GM12878 (cell line): ENCODE measurements at regions not wholly inside any gene's neighbourhood (a gene's known extent, or its start where the extent isn't known, plus 50 kb on each side); places are given as distances from the start of the nearest gene placed in this dataset.

Experiments used
- ATAC-seq: fragments of 200-7000 bp; cut with Tn5 transposase; 3 replicates; pipeline ENCODE4 v1.9.1; 2020; ENCODE audit warnings: mild to moderate bottlenecking, moderate library complexity
- BruUV-seq: library from RNA; stranded (reverse); fragments of 400-500 nt; replicated peaks from 2 replicates; lab custom pipeline; 2021; lab: Mats Ljungman, UMichigan
- CTCF ChIA-PET: fragments of 300-600 bp; sonication (Branson Sonifier 250); formaldehyde crosslinking; extraction: SDS; loops from one replicate; lab custom pipeline; 2021; ENCODE audit warnings: inconsistent platforms; lab: Yijun Ruan, JAX
- POLR2A ChIA-PET: fragments of 350-600 bp; formaldehyde crosslinking; extraction: SDS; loops from one replicate; lab custom pipeline; 2021; ENCODE audit warnings: inconsistent platforms; lab: Charles Lee
- RAD21 ChIA-PET: fragments of 300-600 bp; sonication (Branson Sonifier 250); formaldehyde crosslinking; loops from one replicate; lab custom pipeline; 2023; ENCODE audit warnings: antibody characterized with exemption; ENCODE audit not compliant: unreplicated experiment; lab: Charles Lee
- SMC1A ChIA-PET: fragments of 300-600 bp; sonication (Branson Sonifier 250); formaldehyde crosslinking; loops from one replicate; lab custom pipeline; 2023; ENCODE audit not compliant: unreplicated experiment, uncharacterized antibody; lab: Charles Lee
- DNase-seq: peaks from one replicate; pipeline ENCODE4 v3.0.0-alpha.2; 2011; ENCODE audit warnings: low read depth, low spot score
- FAIRE-seq: peaks from 3 replicates; lab custom pipeline; 2011; peaks lifted over from hg19 to GRCh38; lab: Jason Lieb, UNC
- H2AFZ ChIP-seq: 2 replicates; pipeline ENCODE4 v1.6.0; 2011; ENCODE audit warnings: low read depth, low read length, control low read depth; ENCODE audit not compliant: control insufficient read depth
- H3K27ac ChIP-seq: 2 replicates; pipeline ENCODE4 v1.5.1; 2011; ENCODE audit warnings: control low read depth; ENCODE audit not compliant: control insufficient read depth, insufficient read depth
- H3K27me3 ChIP-seq, 2 experiments: replicated peaks in 1 of 2; 2 replicates each; pipeline versions ENCODE4 v1.6.0 to v1.6.1; 2011; ENCODE audit warnings: low read length in 1 of 2; ENCODE audit not compliant: control insufficient read depth in 2 of 2, insufficient read depth in 2 of 2
- H3K36me3 ChIP-seq, 2 experiments: 2 replicates each; pipeline ENCODE4 v1.5.1; 2011; ENCODE audit warnings: low read length in 1 of 2; ENCODE audit not compliant: control insufficient read depth in 2 of 2, insufficient read depth in 2 of 2
- H3K4me1 ChIP-seq: 2 replicates; pipeline ENCODE4 v1.6.1; 2011; ENCODE audit warnings: mild to moderate bottlenecking, low read length, moderate library complexity, mixed read lengths; ENCODE audit not compliant: control insufficient read depth, insufficient read depth
- H3K4me2 ChIP-seq: 2 replicates; pipeline ENCODE4 v1.6.0; 2011; ENCODE audit warnings: control low read depth; ENCODE audit not compliant: control insufficient read depth, insufficient read depth
- H3K4me3 ChIP-seq: fragments of 200-600 bp; sonication (generic); 2 replicates; pipeline ENCODE4 v1.5.1; 2016
- H3K79me2 ChIP-seq: 2 replicates; pipeline ENCODE4 v1.6.0; 2011; ENCODE audit warnings: low read length; ENCODE audit not compliant: control insufficient read depth, insufficient read depth
- H3K9ac ChIP-seq: 2 replicates; pipeline ENCODE4 v1.8.0; 2011; ENCODE audit warnings: low read length, control low read depth, mixed read lengths; ENCODE audit not compliant: control insufficient read depth, insufficient read depth
- H3K9me3 ChIP-seq: replicated peaks from 3 replicates; pipeline ENCODE4 v1.5.1; 2011; ENCODE audit warnings: mild to moderate bottlenecking, low read length; ENCODE audit not compliant: control insufficient read depth, insufficient read depth
- H4K20me1 ChIP-seq: 2 replicates; pipeline ENCODE4 v1.6.0; 2011; ENCODE audit not compliant: control insufficient read depth, insufficient read depth
- DPF2 ChIP-seq: fragments of 450-650 bp; IDR thresholded peaks from 2 replicates; pipeline ENCODE4 v1.6.1; 2017; ENCODE audit warnings: mild to moderate bottlenecking
- ESRRA ChIP-seq: IDR thresholded peaks from 2 replicates; pipeline ENCODE4 v1.6.1; 2012; ENCODE audit warnings: mild to moderate bottlenecking, low read length, improper control_type of control experiment
- FOXK2 ChIP-seq: fragments of 450-650 bp; IDR thresholded peaks from 2 replicates; pipeline ENCODE4 v1.6.1; 2017; ENCODE audit warnings: mild to moderate bottlenecking, moderate library complexity
- LARP7 ChIP-seq: fragments of 450-650 bp; IDR thresholded peaks from 2 replicates; pipeline ENCODE4 v1.6.1; 2017; ENCODE audit warnings: mild to moderate bottlenecking
- MXI1 ChIP-seq: fragments of 150-350 bp; IDR thresholded peaks from 2 replicates; pipeline ENCODE4 v1.6.1; 2011; ENCODE audit warnings: low read depth, mild to moderate bottlenecking, inconsistent platforms, low read length, improper control_type of control experiment
- MYB ChIP-seq: fragments of 150-350 bp; IDR thresholded peaks from 2 replicates; pipeline ENCODE4 v1.6.1; 2014; ENCODE audit warnings: mild to moderate bottlenecking, low read depth, low read length, borderline replicate concordance
- NR2C1 ChIP-seq: fragments of 450-650 bp; IDR thresholded peaks from 2 replicates; pipeline ENCODE4 v1.6.1; 2017; ENCODE audit warnings: antibody characterized with exemption, mild to moderate bottlenecking, moderate library complexity
- PAX5 ChIP-seq: IDR thresholded peaks from 2 replicates; pipeline ENCODE4 v1.6.1; 2011; ENCODE audit warnings: low read depth, low read length, borderline replicate concordance
- POLR2AphosphoS5 ChIP-seq: IDR thresholded peaks from 2 replicates; pipeline ENCODE4 v1.6.1; 2011; ENCODE audit warnings: mild to moderate bottlenecking, low read length, inconsistent platforms
- SIX5 ChIP-seq: IDR thresholded peaks from 2 replicates; pipeline ENCODE4 v1.6.1; 2011; ENCODE audit warnings: mild to moderate bottlenecking, low read depth, low read length, moderate library complexity; ENCODE audit not compliant: severe bottlenecking
- TCF12 ChIP-seq: IDR thresholded peaks from 2 replicates; pipeline ENCODE4 v1.6.1; 2011; ENCODE audit warnings: low read depth, mild to moderate bottlenecking, low read length
- TCF3 ChIP-seq: IDR thresholded peaks from 2 replicates; pipeline ENCODE4 v1.6.1; 2012; ENCODE audit warnings: low read depth, mild to moderate bottlenecking, low read length, borderline replicate concordance; ENCODE audit not compliant: insufficient read depth
- ZNF217 ChIP-seq: fragments of 450-650 bp; IDR thresholded peaks from 2 replicates; pipeline ENCODE4 v1.6.1; 2017; ENCODE audit warnings: antibody characterized with exemption, mild to moderate bottlenecking
- WGBS: methylation state at CpG from one replicate; pipeline ENCODE4 v1.1.6; 2016; ENCODE audit warnings: low lambda C conversion rate; ENCODE audit not compliant: insufficient replicate concordance, insufficient coverage; ENCODE audit errors: missing lambda C conversion rate; 5-methylcytosine and 5-hydroxymethylcytosine counted together
- in situ Hi-C: fragments of 300-500 bp; cut with MboI; formaldehyde crosslinking; loops from 9 replicates; pipeline ENCODE4 v1.14.3; 2018; ENCODE audit warnings: mixed read lengths
- intact Hi-C: fragments of 100-400 bp; cut with micrococcal nuclease; formaldehyde crosslinking; loops from one replicate; pipeline ENCODE4 v1.14.2; 2022; ENCODE audit not compliant: unreplicated experiment
- TF ChIP-seq, protein P1 (sequence below): fragments of 450-650 bp; IDR thresholded peaks from 2 replicates; pipeline ENCODE4 v1.6.1; 2016; ENCODE audit warnings: mild to moderate bottlenecking, moderate library complexity, borderline replicate concordance

- no peak overlapping the region for H3K27ac ChIP-seq
- no TSS peak for BruUV-seq
- 55% methylated on average over 3 of the region's 3 CpGs for WGBS
- H4K20me1 ChIP-seq: no peaks in the 10 kb centered on the region
- no peaks in the 10 kb centered on the region for H3K79me2 ChIP-seq
- ChIA-PET POLR2A (no interaction called here), RAD21 (no interaction called here), SMC1A (no interaction called here), CTCF (no interaction called here)
- in situ Hi-C loops: no loop called here
- no peaks in the 10 kb centered on the region for H3K4me1 ChIP-seq
- H3K27me3 ChIP-seq: no peaks in the 10 kb centered on the region
- H3K4me2 ChIP-seq: no peak overlapping the region
- DNase-seq (no peak), FAIRE-seq (no peak), ATAC-seq (no peak)
- H2AFZ ChIP-seq: no peak overlapping the region
- no peak overlapping the region for H3K4me3 ChIP-seq
- TF ChIP-seq TCF3 (no peak), LARP7 (no peak), ZNF217 (no peak), TCF12 (no peak), MYB (no peak), SIX5 (no peak), DPF2 (no peak), MXI1 (no peak), ESRRA (no peak), NR2C1 (no peak), PAX5 (no peak), POLR2AphosphoS5 (no peak), FOXK2 (no peak)
- TF ChIP-seq, protein P1, sequence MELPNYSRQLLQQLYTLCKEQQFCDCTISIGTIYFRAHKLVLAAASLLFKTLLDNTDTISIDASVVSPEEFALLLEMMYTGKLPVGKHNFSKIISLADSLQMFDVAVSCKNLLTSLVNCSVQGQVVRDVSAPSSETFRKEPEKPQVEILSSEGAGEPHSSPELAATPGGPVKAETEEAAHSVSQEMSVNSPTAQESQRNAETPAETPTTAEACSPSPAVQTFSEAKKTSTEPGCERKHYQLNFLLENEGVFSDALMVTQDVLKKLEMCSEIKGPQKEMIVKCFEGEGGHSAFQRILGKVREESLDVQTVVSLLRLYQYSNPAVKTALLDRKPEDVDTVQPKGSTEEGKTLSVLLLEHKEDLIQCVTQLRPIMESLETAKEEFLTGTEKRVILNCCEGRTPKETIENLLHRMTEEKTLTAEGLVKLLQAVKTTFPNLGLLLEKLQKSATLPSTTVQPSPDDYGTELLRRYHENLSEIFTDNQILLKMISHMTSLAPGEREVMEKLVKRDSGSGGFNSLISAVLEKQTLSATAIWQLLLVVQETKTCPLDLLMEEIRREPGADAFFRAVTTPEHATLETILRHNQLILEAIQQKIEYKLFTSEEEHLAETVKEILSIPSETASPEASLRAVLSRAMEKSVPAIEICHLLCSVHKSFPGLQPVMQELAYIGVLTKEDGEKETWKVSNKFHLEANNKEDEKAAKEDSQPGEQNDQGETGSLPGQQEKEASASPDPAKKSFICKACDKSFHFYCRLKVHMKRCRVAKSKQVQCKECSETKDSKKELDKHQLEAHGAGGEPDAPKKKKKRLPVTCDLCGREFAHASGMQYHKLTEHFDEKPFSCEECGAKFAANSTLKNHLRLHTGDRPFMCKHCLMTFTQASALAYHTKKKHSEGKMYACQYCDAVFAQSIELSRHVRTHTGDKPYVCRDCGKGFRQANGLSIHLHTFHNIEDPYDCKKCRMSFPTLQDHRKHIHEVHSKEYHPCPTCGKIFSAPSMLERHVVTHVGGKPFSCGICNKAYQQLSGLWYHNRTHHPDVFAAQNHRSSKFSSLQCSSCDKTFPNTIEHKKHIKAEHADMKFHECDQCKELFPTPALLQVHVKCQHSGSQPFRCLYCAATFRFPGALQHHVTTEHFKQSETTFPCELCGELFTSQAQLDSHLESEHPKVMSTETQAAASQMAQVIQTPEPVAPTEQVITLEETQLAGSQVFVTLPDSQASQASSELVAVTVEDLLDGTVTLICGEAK: no peak
- H3K9ac ChIP-seq: no peak overlapping the region
- no peaks in the 10 kb centered on the region for H3K36me3 ChIP-seq
- intact Hi-C loops: no loop called here
- H3K9me3 ChIP-seq: no peaks in the 10 kb centered on the region
Observed at GRCh38 chr15:87576486-87577176, 679.9 kb downstream of the NTRK3 start.
